ENCODE measurements at regions not wholly inside any gene's neighbourhood (a gene's known extent, or its start where the extent isn't known, plus 50 kb on each side); places are given as distances from the start of the nearest gene placed in this dataset.

DNA sequence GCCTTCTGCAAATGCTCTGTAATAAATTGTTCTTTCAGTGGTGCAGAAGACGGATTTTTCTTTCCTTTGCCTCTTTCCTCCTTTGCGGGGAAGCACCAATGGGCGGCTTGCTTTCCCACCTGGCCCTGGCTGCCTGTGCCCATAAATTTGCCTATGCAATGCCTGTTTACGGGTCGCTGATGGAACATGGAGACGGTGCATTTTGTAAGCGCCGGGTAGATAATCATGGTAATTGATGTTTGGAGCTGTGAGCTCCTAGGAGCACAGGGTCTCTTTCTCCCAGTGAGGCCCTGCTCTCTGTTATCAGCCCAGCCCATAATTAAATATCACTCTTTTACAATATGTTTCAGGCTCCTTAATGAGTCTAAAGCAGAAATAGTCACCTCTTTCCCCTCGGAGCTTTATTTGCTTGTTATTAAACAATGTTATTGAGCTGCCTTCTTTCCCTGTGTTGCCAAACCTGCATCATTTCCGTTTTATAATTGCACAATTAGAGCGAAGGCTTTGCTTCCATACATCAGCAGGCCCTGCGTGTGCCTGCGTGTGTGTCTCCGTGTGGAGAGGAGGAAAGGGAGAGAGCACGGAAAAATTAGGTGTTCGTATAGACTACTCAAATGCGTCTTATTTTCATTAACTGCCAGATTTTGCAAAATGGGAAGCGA is 437.4 kb upstream of the POU3F3 start:
- Histone ChIP-seq H3K9ac (ENCODE audit: insufficient read depth, low read depth, low read length) (no peak overlapping the region), H3K27me3 (ENCODE audit: control insufficient read depth in 1 of 2, insufficient read depth in 2 of 2, low read length in 2 of 2) (peaks cover 0 to 23% of the 10 kb centered on the region in 2 experiments; a peak in 2 of 5 replicates), H4K20me1 (ENCODE audit: insufficient read depth, low read length) (no peaks in the 10 kb centered on the region), H3K9me3 (ENCODE audit: low read length) (no peaks in the 10 kb centered on the region), H3K79me2 (ENCODE audit: insufficient read depth, low read length) (no peaks in the 10 kb centered on the region), H3K27ac (ENCODE audit: extremely low read length, insufficient read depth, low read length) (no peak overlapping the region), H3K36me3 (replicated peaks in 1 of 2; ENCODE audit: control insufficient read depth in 1 of 2, insufficient read depth in 2 of 2, low read length in 2 of 2) (no peaks in the 10 kb centered on the region), H3K4me2 (ENCODE audit: low read depth, low read length) (no peak overlapping the region), H3K4me1 (ENCODE audit: insufficient read depth, low read length) (peaks cover 13% of the 10 kb centered on the region), H3K4me3 (replicated peaks in 1 of 3; ENCODE audit: insufficient read depth in 1 of 3, low read depth in 2 of 3, low read length in 3 of 3) (no peak overlapping the region), H2AFZ (ENCODE audit: low read length) (no peak overlapping the region)
- WGBS (ENCODE audit: low lambda C conversion rate): 60% methylated on average over 18 of the region's 18 CpGs
- no peak for ATAC-seq
- in situ Hi-C loops (cut with HindIII; ENCODE audit: extremely low pct_ligation_motif_present, low pct_unique_long_range_greater_than_20kb): no loop called here
- BruUV-seq (replicated peaks): no TSS peak
- no peak for DNase-seq (ENCODE audit: low spot score)
- intact Hi-C loops (cut with micrococcal nuclease; ENCODE audit: unreplicated experiment): no loop called here
- POLR2A ChIA-PET: no interaction called here
- CTCF ChIA-PET (ENCODE audit: low intra/inter-chr PET ratio, low total read pairs): no interaction called here
- peak; percentile 38; the same call in 1 of the 2 replicates for TF ChIP-seq CEBPB (IDR thresholded peaks at IDR 0.05; ENCODE audit: borderline replicate concordance, low read depth, low read length)
- TF ChIP-seq, protein P1, sequence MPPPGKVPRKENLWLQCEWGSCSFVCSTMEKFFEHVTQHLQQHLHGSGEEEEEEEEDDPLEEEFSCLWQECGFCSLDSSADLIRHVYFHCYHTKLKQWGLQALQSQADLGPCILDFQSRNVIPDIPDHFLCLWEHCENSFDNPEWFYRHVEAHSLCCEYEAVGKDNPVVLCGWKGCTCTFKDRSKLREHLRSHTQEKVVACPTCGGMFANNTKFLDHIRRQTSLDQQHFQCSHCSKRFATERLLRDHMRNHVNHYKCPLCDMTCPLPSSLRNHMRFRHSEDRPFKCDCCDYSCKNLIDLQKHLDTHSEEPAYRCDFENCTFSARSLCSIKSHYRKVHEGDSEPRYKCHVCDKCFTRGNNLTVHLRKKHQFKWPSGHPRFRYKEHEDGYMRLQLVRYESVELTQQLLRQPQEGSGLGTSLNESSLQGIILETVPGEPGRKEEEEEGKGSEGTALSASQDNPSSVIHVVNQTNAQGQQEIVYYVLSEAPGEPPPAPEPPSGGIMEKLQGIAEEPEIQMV (CRISPR knock-in tag; IDR thresholded peaks at IDR 0.05; ENCODE audit: low read depth): no peak
- FAIRE-seq: no peak

DNA sequence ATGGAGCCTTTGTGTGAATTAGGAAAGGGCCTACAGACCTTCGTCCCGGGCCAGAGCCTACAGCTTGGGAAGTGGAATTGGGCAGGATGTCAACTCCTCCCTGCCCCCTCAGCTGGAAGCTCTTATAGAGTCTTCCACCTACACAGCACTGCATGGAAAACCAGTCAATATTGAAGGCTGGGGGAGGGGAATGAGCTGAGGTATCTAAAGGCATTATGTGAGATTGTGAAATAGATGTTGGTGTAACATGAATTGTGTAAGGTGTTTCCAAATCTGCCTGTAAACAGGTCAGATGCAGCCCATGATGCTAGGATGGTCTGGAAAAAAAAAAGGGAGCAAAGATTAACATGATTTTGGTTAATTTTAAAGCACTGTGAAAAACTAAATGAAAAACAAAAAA is 433.5 kb upstream of the POU3F3 start:
- no peaks in the 10 kb centered on the region for H3K36me3 ChIP-seq (replicated peaks in 1 of 2; ENCODE audit: control insufficient read depth in 1 of 2, insufficient read depth in 2 of 2, low read length in 2 of 2)
- intact Hi-C loops (cut with micrococcal nuclease; ENCODE audit: unreplicated experiment) (no loop called here), in situ Hi-C loops (cut with HindIII; ENCODE audit: extremely low pct_ligation_motif_present, low pct_unique_long_range_greater_than_20kb) (no loop called here)
- no peak overlapping the region for H3K9ac ChIP-seq (ENCODE audit: insufficient read depth, low read depth, low read length)
- DNase-seq (ENCODE audit: low spot score) (no peak), ATAC-seq (no peak), FAIRE-seq (no peak)
- no peak overlapping the region for H3K4me3 ChIP-seq (replicated peaks in 1 of 3; ENCODE audit: insufficient read depth in 1 of 3, low read depth in 2 of 3, low read length in 3 of 3)
- no TSS peak for BruUV-seq (replicated peaks)
- H2AFZ ChIP-seq (ENCODE audit: low read length): no peak overlapping the region
- no peaks in the 10 kb centered on the region for H4K20me1 ChIP-seq (ENCODE audit: insufficient read depth, low read length)
- H3K27me3 ChIP-seq (ENCODE audit: control insufficient read depth in 1 of 2, insufficient read depth in 2 of 2, low read length in 2 of 2): peaks cover 0 to 16% of the 10 kb centered on the region in 2 experiments; a peak in 2 of 5 replicates
- TF ChIP-seq CEBPB (IDR thresholded peaks at IDR 0.05; ENCODE audit: borderline replicate concordance, low read depth, low read length) (peak; percentile 72), WIZ (CRISPR knock-in tag; IDR thresholded peaks at IDR 0.05) (no peak), ZNF234 (CRISPR knock-in tag; conservative IDR thresholded peaks at IDR 0.05) (no peak)
- no peaks in the 10 kb centered on the region for H3K79me2 ChIP-seq (ENCODE audit: insufficient read depth, low read length)
- no peaks in the 10 kb centered on the region for H3K4me1 ChIP-seq (ENCODE audit: insufficient read depth, low read length)
- POLR2A ChIA-PET: no interaction called here
- no peaks in the 10 kb centered on the region for H3K9me3 ChIP-seq (ENCODE audit: low read length)
- no peak overlapping the region for H3K4me2 ChIP-seq (ENCODE audit: low read depth, low read length)
- CTCF ChIA-PET (ENCODE audit: low intra/inter-chr PET ratio, low total read pairs): no interaction called here
- WGBS (ENCODE audit: low lambda C conversion rate): 19% methylated on average over 2 of the region's 2 CpGs
- H3K27ac ChIP-seq (ENCODE audit: extremely low read length, insufficient read depth, low read length): no peak overlapping the region

Measured in HepG2 (cell line).